ENCODE measurements at regions not wholly inside any gene's neighbourhood (a gene's known extent, or its start where the extent isn't known, plus 50 kb on each side); places are given as distances from the start of the nearest gene placed in this dataset.
"Not testable (repeated sequence)": the region's sequence is repeated elsewhere in the genome, so short reads cannot be mapped to it uniquely, and the experiment has no call there.

GRCh38 chrX:10685923-10686595, 65.7 kb upstream of the MID1 start:
- Histone ChIP-seq H4K20me1 (ENCODE audit: insufficient read depth, low read length) (no peaks in the 10 kb centered on the region), H3F3A (ENCODE audit: insufficient read depth, low read length) (no peaks in the 10 kb centered on the region), H3K79me2 (ENCODE audit: insufficient read depth, low read length) (no peaks in the 10 kb centered on the region), H3K27ac (ENCODE audit: low read depth, low read length, poor library complexity, severe bottlenecking) (no peak overlapping the region), H3K36me3 (ENCODE audit: insufficient read depth, low read length) (no peaks in the 10 kb centered on the region), H3K4me2 (ENCODE audit: low read length) (no peak overlapping the region), H3K27me3 (ENCODE audit: insufficient read depth, low read length) (no peaks in the 10 kb centered on the region), H3K4me1 (ENCODE audit: insufficient read depth, low read length, severe bottlenecking) (no peaks in the 10 kb centered on the region), H3K9me3 (ENCODE audit: low read length) (no peaks in the 10 kb centered on the region), H3K9ac (ENCODE audit: low read length) (no peak overlapping the region), H3K9me2 (ENCODE audit: low read depth, low read length) (no peaks in the 10 kb centered on the region), H3K4me3 (ENCODE audit: low read depth, low read length, poor library complexity, severe bottlenecking) (no peak overlapping the region), H2AFZ (ENCODE audit: low read length) (no peak overlapping the region)
- TF ChIP-seq EZH2 (IDR thresholded peaks at IDR 0.05; ENCODE audit: borderline replicate concordance, low read length) = no peak
- TF ChIP-seq, protein P1, sequence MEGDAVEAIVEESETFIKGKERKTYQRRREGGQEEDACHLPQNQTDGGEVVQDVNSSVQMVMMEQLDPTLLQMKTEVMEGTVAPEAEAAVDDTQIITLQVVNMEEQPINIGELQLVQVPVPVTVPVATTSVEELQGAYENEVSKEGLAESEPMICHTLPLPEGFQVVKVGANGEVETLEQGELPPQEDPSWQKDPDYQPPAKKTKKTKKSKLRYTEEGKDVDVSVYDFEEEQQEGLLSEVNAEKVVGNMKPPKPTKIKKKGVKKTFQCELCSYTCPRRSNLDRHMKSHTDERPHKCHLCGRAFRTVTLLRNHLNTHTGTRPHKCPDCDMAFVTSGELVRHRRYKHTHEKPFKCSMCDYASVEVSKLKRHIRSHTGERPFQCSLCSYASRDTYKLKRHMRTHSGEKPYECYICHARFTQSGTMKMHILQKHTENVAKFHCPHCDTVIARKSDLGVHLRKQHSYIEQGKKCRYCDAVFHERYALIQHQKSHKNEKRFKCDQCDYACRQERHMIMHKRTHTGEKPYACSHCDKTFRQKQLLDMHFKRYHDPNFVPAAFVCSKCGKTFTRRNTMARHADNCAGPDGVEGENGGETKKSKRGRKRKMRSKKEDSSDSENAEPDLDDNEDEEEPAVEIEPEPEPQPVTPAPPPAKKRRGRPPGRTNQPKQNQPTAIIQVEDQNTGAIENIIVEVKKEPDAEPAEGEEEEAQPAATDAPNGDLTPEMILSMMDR (IDR thresholded peaks at IDR 0.05; ENCODE audit: low read length) = no peak

- H3K27me3 ChIP-seq (ENCODE audit: insufficient read depth, low read length); H3K36me3 ChIP-seq (ENCODE audit: insufficient read depth, low read length); H4K20me1 ChIP-seq (ENCODE audit: insufficient read depth, low read length); H2AFZ ChIP-seq (ENCODE audit: low read length); H3K9ac ChIP-seq (ENCODE audit: low read length); H3K4me2 ChIP-seq (ENCODE audit: low read length); H3F3A ChIP-seq (ENCODE audit: insufficient read depth, low read length); H3K4me1 ChIP-seq (ENCODE audit: insufficient read depth, low read length, severe bottlenecking); H3K9me3 ChIP-seq (ENCODE audit: low read length); H3K79me2 ChIP-seq (ENCODE audit: insufficient read depth, low read length); H3K27ac ChIP-seq (ENCODE audit: low read depth, low read length, poor library complexity, severe bottlenecking); H3K9me2 ChIP-seq (ENCODE audit: low read depth, low read length); H3K4me3 ChIP-seq (ENCODE audit: low read depth, low read length, poor library complexity, severe bottlenecking): not testable (repeated sequence)
Measured at GRCh38 chrX:10691751-10692150, 71.4 kb upstream of the MID1 start.

GRCh38 chrX:10697616-10698317, 77.4 kb upstream of the MID1 start:
- Histone ChIP-seq H3F3A (ENCODE audit: insufficient read depth, low read length) (no peaks in the 10 kb centered on the region), H3K9ac (ENCODE audit: low read length) (no peak overlapping the region), H2AFZ (ENCODE audit: low read length) (no peak overlapping the region), H3K36me3 (ENCODE audit: insufficient read depth, low read length) (no peaks in the 10 kb centered on the region), H3K27me3 (ENCODE audit: insufficient read depth, low read length) (no peaks in the 10 kb centered on the region), H4K20me1 (ENCODE audit: insufficient read depth, low read length) (no peaks in the 10 kb centered on the region), H3K4me3 (ENCODE audit: low read depth, low read length, poor library complexity, severe bottlenecking) (no peak overlapping the region), H3K79me2 (ENCODE audit: insufficient read depth, low read length) (no peaks in the 10 kb centered on the region), H3K4me2 (ENCODE audit: low read length) (no peak overlapping the region), H3K9me3 (ENCODE audit: low read length) (no peaks in the 10 kb centered on the region), H3K4me1 (ENCODE audit: insufficient read depth, low read length, severe bottlenecking) (no peaks in the 10 kb centered on the region), H3K27ac (ENCODE audit: low read depth, low read length, poor library complexity, severe bottlenecking) (no peak overlapping the region), H3K9me2 (ENCODE audit: low read depth, low read length) (no peaks in the 10 kb centered on the region)
- TF ChIP-seq, protein P1 (IDR thresholded peaks at IDR 0.05; ENCODE audit: low read length) = no peak
- TF ChIP-seq EZH2 (IDR thresholded peaks at IDR 0.05; ENCODE audit: borderline replicate concordance, low read length) = no peak

DNA sequence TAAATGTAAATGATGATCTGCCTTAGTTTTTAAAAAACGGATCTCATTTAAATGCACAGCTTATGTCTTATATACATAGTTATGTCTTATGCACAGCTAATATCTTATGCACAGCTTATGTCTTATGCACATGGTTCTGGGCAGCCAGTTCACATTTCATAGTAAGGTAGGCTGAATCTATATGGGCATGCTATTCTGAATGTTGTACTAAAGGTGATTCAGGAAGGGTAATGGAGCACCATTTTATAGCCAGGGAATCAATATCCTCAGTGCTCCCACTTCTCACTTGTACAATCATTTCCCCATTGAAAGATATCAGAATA, 77.9 kb upstream of the MID1 start:
- H3K9me2 ChIP-seq (ENCODE audit: low read depth, low read length) = no peaks in the 10 kb centered on the region
- H3K36me3 ChIP-seq (ENCODE audit: insufficient read depth, low read length) = no peaks in the 10 kb centered on the region
- H3K79me2 ChIP-seq (ENCODE audit: insufficient read depth, low read length) = no peaks in the 10 kb centered on the region
- TF ChIP-seq EZH2 (IDR thresholded peaks at IDR 0.05; ENCODE audit: borderline replicate concordance, low read length) = no peak
- TF ChIP-seq, protein P1 (IDR thresholded peaks at IDR 0.05; ENCODE audit: low read length) = no peak
- H3K9ac ChIP-seq (ENCODE audit: low read length) = no peak overlapping the region
- no peaks in the 10 kb centered on the region for H3K27me3 ChIP-seq (ENCODE audit: insufficient read depth, low read length)
- no peak overlapping the region for H3K4me3 ChIP-seq (ENCODE audit: low read depth, low read length, poor library complexity, severe bottlenecking)
- no peaks in the 10 kb centered on the region for H4K20me1 ChIP-seq (ENCODE audit: insufficient read depth, low read length)
- no peak overlapping the region for H2AFZ ChIP-seq (ENCODE audit: low read length)
- no peaks in the 10 kb centered on the region for H3K9me3 ChIP-seq (ENCODE audit: low read length)
- no peak overlapping the region for H3K27ac ChIP-seq (ENCODE audit: low read depth, low read length, poor library complexity, severe bottlenecking)
- no peak overlapping the region for H3K4me2 ChIP-seq (ENCODE audit: low read length)
- no peaks in the 10 kb centered on the region for H3K4me1 ChIP-seq (ENCODE audit: insufficient read depth, low read length, severe bottlenecking)
- no peaks in the 10 kb centered on the region for H3F3A ChIP-seq (ENCODE audit: insufficient read depth, low read length)
